Neuronal stem cell (in vitro differentiated cells): ENCODE measurements at regions not wholly inside any gene's neighbourhood (a gene's known extent, or its start where the extent isn't known, plus 50 kb on each side); places are given as distances from the start of the nearest gene placed in this dataset.

Experiments used
- DNase-seq: peaks from one replicate; pipeline ENCODE4 v3.0.0-alpha.2; 2013; ENCODE audit warnings: low spot score
- H2AFZ ChIP-seq: one replicate; pipeline ENCODE4 v1.6.1; 2013; ENCODE audit warnings: mild to moderate bottlenecking, low read length, inconsistent platforms
- H2AK5ac ChIP-seq: 2 replicates; pipeline ENCODE4 v1.6.1; 2013; ENCODE audit warnings: low read depth, mild to moderate bottlenecking, inconsistent platforms, low read length, moderate library complexity, mixed read lengths
- H2BK120ac ChIP-seq: 2 replicates; pipeline ENCODE4 v1.6.1; 2013; ENCODE audit warnings: low read depth, mild to moderate bottlenecking, inconsistent platforms, low read length, moderate library complexity, mixed read lengths
- H2BK12ac ChIP-seq: one replicate; pipeline ENCODE4 v1.6.1; 2013; ENCODE audit warnings: low read length, inconsistent platforms
- H2BK15ac ChIP-seq: 2 replicates; pipeline ENCODE4 v1.6.1; 2013; ENCODE audit warnings: mild to moderate bottlenecking, low read length, inconsistent platforms, mixed read lengths
- H2BK5ac ChIP-seq: one replicate; pipeline ENCODE4 v1.6.1; 2013; ENCODE audit warnings: inconsistent platforms, mild to moderate bottlenecking, low read length, moderate library complexity
- H3K14ac ChIP-seq: one replicate; pipeline ENCODE4 v1.6.1; 2013; ENCODE audit warnings: low read length, inconsistent platforms
- H3K18ac ChIP-seq: 2 replicates; pipeline ENCODE4 v1.6.1; 2013; ENCODE audit warnings: low read length, inconsistent platforms
- H3K23ac ChIP-seq: 2 replicates; pipeline ENCODE4 v1.6.1; 2013; ENCODE audit warnings: low read depth, mild to moderate bottlenecking, mixed read lengths, low read length, inconsistent platforms; ENCODE audit not compliant: poor library complexity
- H3K27ac ChIP-seq: replicated peaks from 3 replicates; pipeline ENCODE4 v1.5.1; 2013; ENCODE audit warnings: low read length, inconsistent platforms
- H3K27me3 ChIP-seq, 3 experiments: 2 replicates each; pipeline ENCODE4 v1.6.1; 2013; ENCODE audit warnings: low read length in 3 of 3, mild to moderate bottlenecking in 2 of 3, inconsistent platforms in 1 of 3, low read depth in 1 of 3, mixed read lengths in 1 of 3, moderate library complexity in 1 of 3; ENCODE audit not compliant: control insufficient read depth in 3 of 3, insufficient read depth in 3 of 3
- H3K36me3 ChIP-seq, 2 donors: replicated peaks in 1 of 2; 2 replicates each; pipeline ENCODE4 v1.6.1; 2013; ENCODE audit warnings: low read length in 2 of 2; ENCODE audit not compliant: control insufficient read depth in 2 of 2, insufficient read depth in 2 of 2
- H3K4ac ChIP-seq: 2 replicates; pipeline ENCODE4 v1.6.1; 2013; ENCODE audit warnings: inconsistent platforms, mild to moderate bottlenecking, low read length, moderate library complexity
- H3K4me1 ChIP-seq, 2 donors: 1 replicate in 1 of 2; 2 replicates in 1 of 2; pipeline ENCODE4 v1.6.1; 2013; ENCODE audit warnings: low read length in 2 of 2, low read depth in 1 of 2; ENCODE audit not compliant: control insufficient read depth in 2 of 2, insufficient read depth in 1 of 2
- H3K4me2 ChIP-seq: one replicate; pipeline ENCODE4 v1.6.1; 2013; ENCODE audit warnings: mild to moderate bottlenecking, low read length, inconsistent platforms; ENCODE audit not compliant: insufficient read depth, poor library complexity, severe bottlenecking
- H3K4me3 ChIP-seq, 2 donors: 2 replicates each; pipeline ENCODE4 v1.5.1; 2013; ENCODE audit warnings: low read length in 2 of 2, mild to moderate bottlenecking in 2 of 2, inconsistent platforms in 1 of 2, moderate library complexity in 1 of 2
- H3K79me1 ChIP-seq: one replicate; pipeline ENCODE4 v1.6.1; 2013; ENCODE audit warnings: low read depth, mild to moderate bottlenecking, inconsistent platforms, low read length, moderate library complexity
- H3K9ac ChIP-seq: one replicate; pipeline ENCODE4 v1.6.1; 2013; ENCODE audit warnings: mild to moderate bottlenecking, low read depth, low read length, inconsistent platforms; ENCODE audit not compliant: poor library complexity
- H3K9me3 ChIP-seq, 2 donors: replicated peaks in 1 of 2; 2 replicates each; pipeline versions ENCODE3 to v1.6.1; 2013; ENCODE audit warnings: low read length in 2 of 2, mild to moderate bottlenecking in 2 of 2, inconsistent platforms in 1 of 2, low read depth in 1 of 2, mixed read lengths in 1 of 2, moderate library complexity in 1 of 2; ENCODE audit not compliant: control insufficient read depth in 2 of 2, insufficient read depth in 1 of 2
- H4K8ac ChIP-seq: one replicate; pipeline ENCODE4 v1.6.1; 2013; ENCODE audit warnings: low read depth, mild to moderate bottlenecking, inconsistent platforms, low read length, moderate library complexity
- H4K91ac ChIP-seq: one replicate; pipeline ENCODE4 v1.6.1; 2013; ENCODE audit warnings: low read length, low read depth, mild to moderate bottlenecking, inconsistent platforms; ENCODE audit not compliant: poor library complexity
- WGBS, 2 donors: extraction: QIAGEN DNeasy Blood & Tissue Kit; methylation state at CpG; one replicate each; pipeline ENCODE4 v1.1.7; 2013; ENCODE audit warnings: missing lambda C conversion rate in 2 of 2, mixed read lengths in 1 of 2; ENCODE audit not compliant: insufficient read length in 2 of 2, insufficient replicate concordance in 1 of 2; ENCODE audit errors: extremely low coverage in 2 of 2; 5-methylcytosine and 5-hydroxymethylcytosine counted together

DNA sequence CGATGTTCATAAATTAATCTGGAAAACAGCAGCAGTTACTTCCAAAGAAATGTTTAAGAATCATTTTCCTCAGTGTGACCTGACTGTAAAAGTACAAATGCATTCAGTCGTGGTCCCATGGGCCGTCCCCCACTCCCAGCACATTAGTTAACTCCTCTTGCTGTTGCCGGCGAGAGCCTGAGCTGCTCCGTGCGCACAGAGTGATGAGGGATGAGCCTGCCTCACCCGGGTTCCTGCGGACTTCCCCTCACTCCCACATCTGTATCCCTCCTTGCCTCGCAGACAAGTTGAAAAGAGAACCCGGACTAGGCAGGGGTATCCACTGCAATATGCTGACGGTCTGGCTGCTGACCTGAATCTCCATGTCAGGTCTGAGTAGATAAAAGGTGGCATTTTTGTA lies 861.7 kb upstream of the NR2F2 start:
- Histone ChIP-seq H3K9me3 (no peaks in the 10 kb centered on the region), H3K14ac (no peak overlapping the region), H4K8ac (no peak overlapping the region), H3K79me1 (no peaks in the 10 kb centered on the region), H3K36me3 (no peaks in the 10 kb centered on the region), H2BK120ac (no peak overlapping the region), H3K4ac (no peak overlapping the region), H3K4me1 (no peaks in the 10 kb centered on the region), H2AFZ (peak overlapping the region; percentile 11), H2BK12ac (no peak overlapping the region), H4K91ac (no peak overlapping the region), H3K4me3 (no peak overlapping the region), H3K4me2 (no peak overlapping the region), H3K27ac (no peak overlapping the region), H2AK5ac (no peak overlapping the region), H2BK5ac (no peak overlapping the region), H3K23ac (no peak overlapping the region), H2BK15ac (no peak overlapping the region), H3K9ac (no peak overlapping the region), H3K27me3 (no peaks in the 10 kb centered on the region), H3K18ac (no peak overlapping the region)
- no CpG with 5 or more reads among the region's 12 CpGs for WGBS, 2 donors
- DNase-seq = no peak

DNA sequence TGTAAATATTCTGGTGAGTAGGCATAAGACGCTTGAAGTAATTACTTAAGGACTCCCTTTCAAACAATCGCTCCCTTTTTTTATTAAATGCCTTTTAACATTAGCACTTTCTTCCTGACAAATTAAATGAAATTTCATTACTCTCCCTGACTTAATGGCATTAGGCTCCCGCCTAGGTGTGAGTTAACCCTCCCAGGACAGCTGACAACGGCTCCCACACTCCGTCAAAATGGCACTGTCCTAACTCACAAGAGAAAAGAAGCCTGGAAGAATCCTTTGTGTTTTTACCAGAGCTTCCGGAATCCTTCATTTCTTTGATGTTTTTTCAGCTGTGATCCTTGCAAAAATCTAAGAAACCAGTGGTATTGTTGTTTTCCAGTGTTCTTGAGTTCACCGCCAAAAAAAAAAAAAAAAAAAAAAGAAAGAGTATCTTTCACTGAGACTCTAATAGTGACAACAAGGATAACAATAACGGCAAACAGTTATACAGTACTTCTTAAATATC lies 861.0 kb upstream of the NR2F2 start:
- Histone ChIP-seq H2AFZ (peak overlapping the region; percentile 37), H3K9ac (no peak overlapping the region), H3K4me3 (no peak overlapping the region), H3K9me3 (no peaks in the 10 kb centered on the region), H2BK5ac (no peak overlapping the region), H3K27ac (no peak overlapping the region), H3K4me1 (no peaks in the 10 kb centered on the region), H2BK120ac (no peak overlapping the region), H3K36me3 (no peaks in the 10 kb centered on the region), H2BK15ac (no peak overlapping the region), H2BK12ac (no peak overlapping the region), H3K23ac (no peak overlapping the region), H3K4ac (no peak overlapping the region), H2AK5ac (no peak overlapping the region), H4K91ac (no peak overlapping the region), H3K4me2 (no peak overlapping the region), H3K79me1 (no peaks in the 10 kb centered on the region), H3K18ac (no peak overlapping the region), H3K27me3 (no peaks in the 10 kb centered on the region), H4K8ac (no peak overlapping the region), H3K14ac (no peak overlapping the region)
- 100% methylated on average over 1 of the region's 8 CpGs; no CpG with 5 or more reads in 1 of the 2 donors for WGBS, 2 donors
- no peak for DNase-seq

- H2BK5ac ChIP-seq = no peak overlapping the region
- no peak overlapping the region for H3K27ac ChIP-seq
- no peaks in the 10 kb centered on the region for H3K79me1 ChIP-seq
- no peak overlapping the region for H2AFZ ChIP-seq
- no peak overlapping the region for H2AK5ac ChIP-seq
- no peak overlapping the region for H3K4ac ChIP-seq
- H3K36me3 ChIP-seq = no peaks in the 10 kb centered on the region
- no peak overlapping the region for H3K18ac ChIP-seq
- H4K91ac ChIP-seq = no peak overlapping the region
- no peak overlapping the region for H2BK15ac ChIP-seq
- no peak overlapping the region for H4K8ac ChIP-seq
- no peak overlapping the region for H3K4me2 ChIP-seq
- no CpG with 5 or more reads among the region's 3 CpGs for WGBS, 2 donors
- no peak overlapping the region for H2BK120ac ChIP-seq
- no peak for DNase-seq
- peaks cover 0 to 3% of the 10 kb centered on the region in 2 donors for H3K9me3 ChIP-seq
- no peak overlapping the region for H3K4me3 ChIP-seq
- no peak overlapping the region for H3K23ac ChIP-seq
- no peaks in the 10 kb centered on the region for H3K4me1 ChIP-seq
- no peaks in the 10 kb centered on the region for H3K27me3 ChIP-seq
- no peak overlapping the region for H3K9ac ChIP-seq
- no peak overlapping the region for H3K14ac ChIP-seq
- H2BK12ac ChIP-seq = no peak overlapping the region
Observed at GRCh38 chr15:95470529-95470928, 860.0 kb upstream of the NR2F2 start.

GRCh38 chr15:95470997-95471689 lies 859.4 kb upstream of the NR2F2 start:
- Histone ChIP-seq H3K27ac (no peak overlapping the region), H2BK120ac (no peak overlapping the region)

More at GRCh38 chr15:95470997-95471689, 859.4 kb upstream of the NR2F2 start:
- Histone ChIP-seq H2AFZ (no peak overlapping the region), H4K91ac (no peak overlapping the region), H3K79me1 (no peaks in the 10 kb centered on the region), H4K8ac (no peak overlapping the region), H3K4ac (no peak overlapping the region), H3K4me3 (no peak overlapping the region), H2BK12ac (no peak overlapping the region), H2BK5ac (no peak overlapping the region), H3K18ac (no peak overlapping the region), H2BK15ac (no peak overlapping the region), H3K36me3 (no peaks in the 10 kb centered on the region), H3K14ac (no peak overlapping the region), H3K9me3 (peaks cover 0 to 3% of the 10 kb centered on the region in 2 donors), H2AK5ac (no peak overlapping the region), H3K4me2 (no peak overlapping the region), H3K27me3 (no peaks in the 10 kb centered on the region), H3K4me1 (no peaks in the 10 kb centered on the region), H3K9ac (no peak overlapping the region), H3K23ac (no peak overlapping the region)
- DNase-seq = no peak
- no CpG with 5 or more reads among the region's 4 CpGs for WGBS, 2 donors
